Pancreas (tissue), 10 donors: ENCODE measurements at regions not wholly inside any gene's neighbourhood (a gene's known extent, or its start where the extent isn't known, plus 50 kb on each side); places are given as distances from the start of the nearest gene placed in this dataset.

Experiments used
- ATAC-seq, 4 donors: fragments of 200-7000 bp; cut with Tn5 transposase; one replicate each; pipeline versions ENCODE4 v1.8.0 to v1.9.1; 2020; ENCODE audit warnings: mild to moderate bottlenecking in 4 of 4, moderate library complexity in 4 of 4
- DNase-seq, 6 donors: peaks; one replicate each; pipeline ENCODE4 v3.0.0-alpha.2; 2020
- FAIRE-seq: peaks from 2 replicates; lab custom pipeline; 2012; peaks lifted over from hg19 to GRCh38; lab: Jason Lieb, UNC
- H3K27ac ChIP-seq, 4 donors: fragments of 200-600 bp; sonication (generic); 1 replicate in 3 of 4; 2 replicates in 1 of 4; pipeline versions ENCODE4 v1.5.0 to v1.8.0; 2020
- H3K27me3 ChIP-seq, 4 donors: fragments of 200-600 bp; one replicate each; pipeline ENCODE4 v1.8.0; 2021
- H3K36me3 ChIP-seq, 3 donors: fragments of 200-600 bp; sonication (generic) in 1 of 3; one replicate each; pipeline versions ENCODE4 v1.5.0 to v1.8.0; 2020 to 2021
- H3K4me1 ChIP-seq, 3 donors: fragments of 200-600 bp; one replicate each; pipeline ENCODE4 v1.8.0; 2021
- H3K4me3 ChIP-seq, 4 donors: fragments of 200-600 bp; sonication (generic) in 2 of 4; one replicate each; pipeline versions ENCODE4 v1.5.0 to v1.8.0; 2020 to 2021
- H3K9me3 ChIP-seq, 4 donors: fragments of 200-600 bp; one replicate each; pipeline ENCODE4 v1.8.0; 2021
- CTCF ChIP-seq, 4 donors: fragments of 200-600 bp; sonication (generic) in 3 of 4; IDR thresholded peaks; one replicate each; pipeline versions ENCODE4 v1.5.0 to v1.8.0; 2021; ENCODE audit warnings: antibody characterized with exemption in 4 of 4
- WGBS, 2 donors: extraction: QIAGEN DNeasy Blood & Tissue Kit; methylation state at CpG; one replicate each; pipeline ENCODE4 v1.1.7; 2013; 5-methylcytosine and 5-hydroxymethylcytosine counted together
- intact Hi-C, 3 donors: fragments of 100-400 bp; cut with DNase I; formaldehyde crosslinking; loops; one replicate each; pipeline versions ENCODE4 v1.11.1 to v1.14.2; 2022
- donor health status: healthy with polysubstance abuse.
- donor health status: DM: no; HTN: no; CAD: no; lungs with moderate emphysema.
- donor health status: DM: no; HTN: no; CAD: no.
- donor health status: control.
- donor health status: control.
- donor health status: Bipolar disorder and iron deficiency.
- donor health status: DM: yes; HTN: yes; CAD: no.
- donor health status: DM: no; HTN: no; CAD: no.
- donor health status: DM: no; HTN: no; CAD: no.
- donor health status: DM: yes; HTN: yes; CAD: no.

GRCh38 chr6:148086843-148087242 lies 255.8 kb upstream of the SASH1 start:
- no peak for FAIRE-seq
- no peak for ATAC-seq
- no peak overlapping the region for H3K27ac ChIP-seq

GRCh38 chr6:148087659-148088058 lies 255.0 kb upstream of the SASH1 start:
- Histone ChIP-seq H3K4me1 (no peaks in the 10 kb centered on the region), H3K36me3 (no peaks in the 10 kb centered on the region), H3K9me3 (no peaks in the 10 kb centered on the region), H3K4me3 (no peak overlapping the region), H3K27ac (no peak overlapping the region), H3K27me3 (no peaks in the 10 kb centered on the region)
- ATAC-seq, result no peak
- TF ChIP-seq CTCF (IDR thresholded peaks at IDR 0.05), result no peak
- WGBS, 2 donors, result 58 to 70% methylated on average over 3 of the region's 3 CpGs
- intact Hi-C loops, result no loop called here
- FAIRE-seq, result no peak
- no peak for DNase-seq

More at GRCh38 chr6:148086843-148087242, 255.8 kb upstream of the SASH1 start:
- intact Hi-C loops, result no loop called here
- H3K27me3 ChIP-seq, result no peaks in the 10 kb centered on the region
- no peak overlapping the region for H3K4me3 ChIP-seq
- no peaks in the 10 kb centered on the region for H3K4me1 ChIP-seq
- WGBS, 2 donors, result 63 to 74% methylated on average over 3 of the region's 3 CpGs
- H3K9me3 ChIP-seq, result no peaks in the 10 kb centered on the region
- no peak for TF ChIP-seq CTCF (IDR thresholded peaks at IDR 0.05)
- H3K36me3 ChIP-seq, result no peaks in the 10 kb centered on the region
- DNase-seq, result no peak

- no peaks in the 10 kb centered on the region for H3K9me3 ChIP-seq
- WGBS, 2 donors, result 82 to 91% methylated on average over 2 of the region's 2 CpGs
- DNase-seq, result no peak
- H3K4me3 ChIP-seq, result no peak overlapping the region
- FAIRE-seq, result no peak
- no peak for ATAC-seq
- H3K27me3 ChIP-seq, result no peaks in the 10 kb centered on the region
- no peak for TF ChIP-seq CTCF (IDR thresholded peaks at IDR 0.05)
- no peaks in the 10 kb centered on the region for H3K36me3 ChIP-seq
- no peak overlapping the region for H3K27ac ChIP-seq
- no peaks in the 10 kb centered on the region for H3K4me1 ChIP-seq
- intact Hi-C loops, result no loop called here
Observed at GRCh38 chr6:148090326-148090725, 252.3 kb upstream of the SASH1 start.

GRCh38 chr6:148091394-148091793 lies 251.2 kb upstream of the SASH1 start:
- Histone ChIP-seq H3K27ac (no peak overlapping the region), H3K36me3 (no peaks in the 10 kb centered on the region), H3K4me1 (no peaks in the 10 kb centered on the region), H3K4me3 (no peak overlapping the region), H3K9me3 (no peaks in the 10 kb centered on the region), H3K27me3 (no peaks in the 10 kb centered on the region)
- FAIRE-seq (no peak), DNase-seq (no peak), ATAC-seq (no peak)
- no peak for TF ChIP-seq CTCF (IDR thresholded peaks at IDR 0.05)
- intact Hi-C loops, result no loop called here

- Histone ChIP-seq H3K27ac (no peak overlapping the region), H3K9me3 (no peaks in the 10 kb centered on the region), H3K4me1 (no peaks in the 10 kb centered on the region), H3K36me3 (no peaks in the 10 kb centered on the region), H3K4me3 (no peak overlapping the region), H3K27me3 (no peaks in the 10 kb centered on the region)
- ATAC-seq (no peak), DNase-seq (no peak), FAIRE-seq (no peak)
- no peak for TF ChIP-seq CTCF (IDR thresholded peaks at IDR 0.05)
- intact Hi-C loops, result no loop called here
- WGBS, 2 donors, result 84 to 90% methylated on average over 8 of the region's 8 CpGs
Observed at GRCh38 chr6:148103436-148103835, 239.2 kb upstream of the SASH1 start.
